AG08396 (cell line): ENCODE measurements at regions not wholly inside any gene's neighbourhood (a gene's known extent, or its start where the extent isn't known, plus 50 kb on each side); places are given as distances from the start of the nearest gene placed in this dataset.

Experiments used
- DNase-seq: peaks from one replicate; pipeline ENCODE4 v3.0.0; 2012; ENCODE audit warnings: low spot score, mixed read lengths

DNA sequence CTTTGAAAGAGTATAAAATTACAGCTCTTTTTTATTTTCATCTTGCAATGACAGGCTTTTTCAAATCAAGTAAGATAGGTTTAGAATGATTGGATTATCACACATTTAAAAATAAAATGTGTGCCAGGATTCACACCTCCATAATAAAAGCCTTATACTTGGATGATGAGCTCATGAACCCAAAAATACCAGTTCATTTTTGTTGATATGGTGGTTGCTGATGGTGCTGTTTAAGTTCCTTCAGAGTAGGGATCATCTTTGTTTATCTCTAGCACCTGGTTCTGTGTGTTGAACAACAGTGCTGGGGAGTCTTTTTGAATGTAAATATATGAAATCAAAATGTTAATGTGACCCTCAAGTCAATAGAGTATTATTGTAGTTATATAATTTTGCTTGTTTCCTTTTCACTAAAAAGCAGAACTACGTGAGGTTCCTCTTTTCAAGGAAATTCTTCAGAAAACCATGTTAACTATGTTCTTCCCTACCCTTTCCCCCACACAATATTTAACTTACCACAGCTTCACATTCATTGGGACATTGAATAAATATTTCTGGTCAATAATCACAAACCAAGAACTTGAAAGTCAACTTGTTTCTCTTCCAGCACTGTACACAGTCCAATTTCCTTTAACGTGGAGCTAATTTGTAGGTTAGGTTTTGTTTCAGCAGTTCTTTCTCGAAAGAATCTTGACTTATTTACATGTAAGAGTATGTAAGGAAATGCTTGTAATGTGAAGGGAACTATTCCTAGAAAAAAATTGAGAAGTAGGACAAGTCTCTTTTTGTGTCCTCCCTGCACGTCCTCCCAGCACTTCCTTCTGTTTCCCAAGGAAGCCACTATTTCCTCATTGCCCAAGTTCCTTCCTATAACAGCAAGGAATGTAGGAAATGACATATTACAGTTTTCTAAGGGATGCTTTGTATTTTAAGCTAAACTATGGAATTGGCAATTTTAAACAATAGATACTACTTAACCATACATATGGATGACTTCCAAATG lies 945.9 kb upstream of the CITED2 start:
- DNase-seq, result peak; percentile 6

DNA sequence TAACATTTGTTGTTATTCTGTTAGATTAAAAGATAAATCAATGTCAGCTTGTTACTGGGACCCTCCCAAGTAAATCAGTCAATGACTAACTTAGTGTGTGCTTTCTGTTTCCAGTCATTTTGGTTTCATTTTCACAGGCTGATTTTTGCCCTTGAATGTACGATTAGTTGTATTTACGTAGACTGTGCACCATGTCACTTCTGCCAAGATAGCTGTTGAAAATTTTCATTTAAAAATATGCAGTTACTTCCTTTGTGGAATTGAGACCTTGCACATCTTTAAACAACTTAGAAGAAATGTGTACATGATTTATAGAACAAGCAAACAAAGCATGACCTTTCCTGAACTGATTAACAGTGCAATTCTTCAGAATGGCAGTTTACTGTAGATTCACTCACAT lies 944.8 kb upstream of the CITED2 start:
- DNase-seq, result peak; percentile 15

DNA sequence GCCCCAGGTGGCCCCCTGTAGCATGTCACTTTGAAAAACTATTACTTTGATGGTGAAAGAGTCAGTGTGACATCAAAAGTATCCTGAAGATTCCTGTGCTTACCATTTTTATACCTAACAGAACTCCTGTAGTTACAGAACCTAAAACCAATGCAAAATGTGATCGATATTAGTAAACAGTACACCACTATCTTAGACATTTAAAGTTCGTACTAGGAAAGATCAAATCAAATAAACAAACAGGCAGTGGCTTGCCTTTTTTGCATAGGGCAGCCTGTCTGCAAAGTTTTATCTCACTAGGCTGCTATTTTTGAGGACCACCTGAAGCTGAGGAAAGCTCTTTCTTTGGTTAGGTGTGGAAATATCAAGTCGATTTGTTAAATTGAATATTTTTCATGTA lies 944.0 kb upstream of the CITED2 start:
- no peak for DNase-seq

DNA sequence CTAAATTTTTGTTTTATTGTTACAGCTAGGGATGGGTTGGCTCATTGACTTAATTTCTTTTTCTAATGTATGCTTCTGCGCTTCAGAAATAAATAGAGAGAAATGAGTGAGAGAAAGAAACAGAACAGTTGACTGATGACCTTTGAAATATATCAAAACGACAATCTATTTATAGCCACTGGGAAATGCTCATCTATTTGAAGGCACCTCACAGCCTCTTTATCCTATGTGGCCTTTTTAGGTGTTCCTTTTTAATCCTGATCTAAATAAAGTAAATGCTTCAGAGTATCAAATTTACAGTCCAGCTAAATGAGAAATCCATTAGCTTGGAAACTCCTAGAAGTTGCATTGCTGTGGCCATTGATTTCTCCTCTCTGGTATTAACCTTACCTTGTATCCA lies 943.5 kb upstream of the CITED2 start:
- DNase-seq, result no peak

- DNase-seq, result no peak
Observed at GRCh38 chr6:140316966-140317365, 942.5 kb upstream of the CITED2 start.

DNA sequence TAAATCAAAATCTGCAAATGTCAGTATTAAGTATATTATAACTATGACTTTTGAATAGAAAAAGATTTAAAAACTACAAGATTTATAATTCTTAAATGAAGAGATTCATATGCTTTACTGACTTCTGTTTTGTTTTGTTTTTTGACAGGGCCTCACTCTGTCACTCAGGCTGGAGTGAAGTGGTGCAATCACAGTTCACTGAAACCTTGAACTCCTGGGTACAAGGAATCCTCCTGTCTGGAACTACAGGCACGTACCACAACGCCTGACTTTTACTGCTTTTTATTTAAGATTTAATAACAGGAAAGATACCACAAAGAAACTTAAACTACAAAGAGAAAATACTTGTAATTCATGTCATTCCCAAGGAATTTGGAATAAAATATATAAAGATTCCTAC lies 940.2 kb upstream of the CITED2 start:
- no peak for DNase-seq

DNA sequence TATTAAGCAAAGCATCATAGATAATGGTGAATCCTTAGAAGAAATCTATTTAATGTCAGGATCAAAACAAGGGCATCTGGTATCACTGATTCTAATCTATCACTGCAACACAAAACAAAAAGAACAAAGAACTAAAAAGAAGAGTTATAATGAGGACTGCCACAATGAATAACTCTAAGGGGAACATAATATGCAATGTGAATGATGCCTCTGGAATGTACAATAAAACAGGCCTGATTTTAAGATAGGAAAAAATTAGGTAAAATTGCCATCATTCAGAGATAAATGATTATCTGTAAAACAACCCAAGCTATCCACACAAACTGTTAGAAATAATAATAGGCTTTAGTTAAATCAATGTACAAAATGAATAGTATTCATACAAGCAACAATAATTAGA lies 936.7 kb upstream of the CITED2 start:
- no peak for DNase-seq

DNA sequence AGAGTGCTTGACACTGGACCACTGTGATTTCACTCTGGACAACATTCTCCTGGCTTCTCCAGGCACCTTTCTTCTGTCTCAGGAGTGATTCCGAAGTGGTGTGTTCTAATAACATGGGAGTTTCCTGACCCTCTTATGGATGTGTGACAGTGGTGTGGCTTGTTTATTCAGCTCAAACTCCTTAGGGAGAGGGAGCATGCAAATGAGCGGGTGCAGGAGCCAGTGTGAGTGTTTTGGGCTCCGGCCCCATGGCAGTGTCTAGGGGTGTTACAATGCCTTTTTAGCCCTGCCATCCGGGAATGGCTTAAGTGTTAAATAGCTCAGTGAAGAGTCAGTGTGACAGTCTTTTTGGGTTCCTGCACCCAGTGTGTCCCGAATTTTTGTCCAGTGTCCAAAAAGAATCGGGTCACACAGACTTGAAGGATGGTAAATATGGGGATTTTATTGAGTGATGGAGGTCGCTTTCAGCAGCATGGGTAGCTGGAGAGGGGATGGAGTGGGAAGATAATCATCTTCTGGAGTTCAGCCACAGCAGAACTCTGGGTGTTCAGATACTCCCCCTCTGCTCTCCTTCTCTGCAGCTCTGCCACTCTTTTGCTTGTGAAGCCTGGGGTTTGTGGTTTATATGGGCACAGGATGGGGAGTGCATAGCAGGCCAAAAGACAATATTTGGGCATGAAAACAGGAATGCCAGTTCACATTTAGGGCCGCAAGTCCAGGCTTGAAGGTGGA lies 928.9 kb upstream of the CITED2 start:
- no peak for DNase-seq

DNA sequence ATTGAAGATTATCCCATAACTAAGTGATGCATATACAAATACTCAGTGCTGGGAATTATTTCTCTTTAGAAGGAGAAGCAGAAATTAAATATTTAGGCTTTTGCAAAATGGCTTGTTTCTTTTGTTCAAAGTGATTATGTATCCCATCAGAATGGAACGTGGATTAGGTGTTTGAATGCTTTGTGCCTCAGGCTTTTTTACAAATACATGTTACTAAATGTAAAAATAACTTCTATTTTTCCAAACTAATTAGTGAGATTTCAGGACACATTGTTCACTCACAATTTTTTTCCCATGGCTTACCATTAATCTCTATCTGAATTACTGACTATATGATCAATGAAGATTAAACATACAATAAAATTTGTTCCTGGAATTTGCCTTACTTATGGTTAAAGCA lies 925.9 kb upstream of the CITED2 start:
- no peak for DNase-seq

DNA sequence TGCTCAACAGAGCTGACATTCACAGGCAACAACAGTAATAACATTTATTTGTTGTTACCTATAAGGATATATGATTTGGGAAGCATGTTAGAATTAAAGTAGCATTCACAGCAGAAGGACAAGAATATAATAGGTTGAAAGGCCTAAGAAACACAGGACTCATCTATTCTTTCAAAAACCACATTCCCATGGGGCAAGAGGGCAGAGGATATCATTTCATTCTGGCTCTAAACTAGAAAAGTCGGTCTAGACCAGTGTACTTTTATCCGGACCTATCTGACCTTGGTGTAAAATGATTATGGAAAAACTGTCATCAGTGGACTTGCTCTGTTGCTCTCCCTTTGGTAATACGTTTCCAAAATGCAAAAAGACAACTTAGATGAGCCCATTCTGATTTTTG lies 914.7 kb upstream of the CITED2 start:
- DNase-seq, result no peak

DNA sequence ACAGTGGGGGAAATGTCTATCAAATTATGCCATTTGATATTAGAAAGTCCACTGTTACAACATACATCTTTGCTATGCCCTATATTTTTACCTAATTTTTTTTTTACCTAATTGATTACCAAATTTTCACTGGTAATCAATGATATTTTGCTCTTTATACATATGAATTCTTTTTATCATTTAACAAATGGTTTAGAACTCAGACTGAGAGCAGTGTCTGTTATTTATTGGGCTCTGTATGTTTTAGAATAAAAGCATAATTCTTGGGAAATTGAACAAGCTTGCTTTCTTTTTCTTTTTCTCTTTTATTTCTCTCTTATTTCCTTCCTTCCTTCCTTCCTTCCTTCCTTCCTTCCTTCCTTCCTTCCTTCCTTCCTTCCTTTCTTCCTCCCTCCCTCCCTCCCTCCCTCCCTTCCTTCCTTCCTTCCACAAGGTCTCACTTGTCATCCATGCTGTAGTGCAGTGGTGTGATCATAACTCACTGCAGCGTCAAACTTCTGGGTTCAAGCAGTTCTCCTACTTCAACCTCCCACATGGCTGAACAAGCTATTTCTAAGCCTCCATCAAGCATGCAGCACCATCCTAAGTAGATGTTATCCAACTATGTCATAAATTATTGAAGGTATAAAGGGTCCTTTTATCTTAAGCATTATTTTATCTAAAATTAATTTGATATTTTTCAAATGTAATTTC lies 911.7 kb upstream of the CITED2 start:
- DNase-seq, result no peak

- DNase-seq, result no peak
Observed at GRCh38 chr6:140285471-140285870, 911.0 kb upstream of the CITED2 start.

DNA sequence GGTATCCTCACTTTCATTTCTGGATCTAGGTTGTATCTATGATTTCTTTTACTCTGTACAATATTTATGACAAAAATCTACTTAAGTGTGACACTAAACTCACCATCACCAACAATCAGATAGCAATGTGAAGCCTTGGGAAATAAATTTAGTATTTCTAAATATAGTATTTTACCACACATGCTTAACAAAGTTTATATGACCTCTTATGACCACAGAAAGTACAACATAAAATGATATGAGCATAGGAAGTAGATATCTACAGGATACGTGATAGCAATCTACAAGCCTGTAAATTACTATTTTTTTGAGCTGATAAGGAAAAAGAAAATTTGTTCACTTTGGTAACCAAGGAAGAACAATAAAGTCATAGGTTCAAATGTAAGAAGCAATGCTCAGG lies 910.4 kb upstream of the CITED2 start:
- no peak for DNase-seq

DNA sequence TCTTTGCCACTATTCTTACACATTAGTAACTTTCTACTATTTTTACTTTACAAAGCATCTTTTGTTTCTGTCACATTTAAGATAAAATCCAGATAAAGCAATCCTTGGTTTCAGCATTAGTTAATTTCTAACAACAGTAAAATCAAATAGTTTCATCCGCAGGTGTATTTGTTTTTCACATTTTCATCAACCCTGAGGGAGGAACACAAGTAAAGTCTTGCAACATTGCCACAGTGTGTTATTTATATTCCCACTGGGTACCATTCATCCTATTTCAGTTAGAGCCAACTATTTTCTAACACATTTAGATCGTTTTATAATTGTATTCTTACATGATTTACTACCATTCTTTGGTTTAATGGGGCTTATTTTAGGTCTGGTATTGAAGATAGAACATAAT lies 908.7 kb upstream of the CITED2 start:
- DNase-seq, result no peak

DNA sequence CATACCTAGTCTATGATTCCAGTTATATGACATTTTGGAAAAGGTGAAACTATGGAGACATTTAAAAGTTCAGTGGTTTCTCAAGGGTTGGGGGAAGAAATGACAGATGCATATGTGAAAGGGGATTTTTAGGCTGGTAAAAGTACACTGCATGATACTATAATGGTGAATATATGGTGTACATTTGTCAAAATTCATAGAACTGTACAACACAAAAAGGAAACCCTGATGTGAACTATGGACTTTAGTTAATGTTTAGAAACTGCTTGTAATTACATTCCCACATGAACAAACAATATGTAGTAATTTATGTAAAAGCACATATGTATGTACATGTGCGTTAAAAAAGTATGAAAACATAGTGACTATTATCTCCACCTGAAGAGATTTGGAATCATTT lies 907.3 kb upstream of the CITED2 start:
- no peak for DNase-seq

DNA sequence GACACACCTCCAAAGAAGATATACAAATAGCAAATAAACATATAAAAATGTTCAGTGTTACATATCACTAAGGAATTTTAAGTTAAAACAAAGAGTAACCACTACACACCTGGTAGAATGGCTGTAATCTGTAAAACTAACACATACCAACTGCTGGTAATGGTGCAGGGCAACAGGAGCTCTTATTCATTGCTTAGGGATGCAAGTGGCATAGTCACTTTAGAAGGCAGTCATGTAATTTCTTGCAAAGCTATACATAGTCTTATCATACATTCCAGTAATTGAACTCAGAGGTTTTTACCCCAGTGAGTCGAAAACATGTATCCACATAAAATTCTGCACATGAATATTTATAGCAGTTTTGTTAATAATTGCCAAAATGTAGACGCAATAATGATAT lies 906.8 kb upstream of the CITED2 start:
- DNase-seq, result no peak

GRCh38 chr6:140276719-140277118 lies 902.3 kb upstream of the CITED2 start:
- DNase-seq, result no peak

DNA sequence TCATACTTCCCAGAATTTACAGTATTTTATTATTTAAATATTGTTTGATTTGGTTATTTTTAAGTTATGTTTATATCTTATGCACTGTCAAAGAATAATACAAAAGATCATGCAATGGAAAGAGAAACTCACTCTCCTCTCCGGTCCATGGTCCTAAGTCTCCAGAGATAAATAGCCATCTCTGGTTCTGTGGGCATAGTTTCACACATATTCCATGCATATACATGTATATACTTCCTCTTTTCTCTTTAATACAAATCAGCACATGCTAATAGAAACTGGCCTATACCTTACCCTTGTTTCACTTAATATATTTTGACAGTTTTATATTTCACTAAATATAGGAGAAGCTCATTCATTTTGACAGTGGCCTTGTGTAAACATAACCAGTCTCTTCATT lies 901.7 kb upstream of the CITED2 start:
- no peak for DNase-seq

DNA sequence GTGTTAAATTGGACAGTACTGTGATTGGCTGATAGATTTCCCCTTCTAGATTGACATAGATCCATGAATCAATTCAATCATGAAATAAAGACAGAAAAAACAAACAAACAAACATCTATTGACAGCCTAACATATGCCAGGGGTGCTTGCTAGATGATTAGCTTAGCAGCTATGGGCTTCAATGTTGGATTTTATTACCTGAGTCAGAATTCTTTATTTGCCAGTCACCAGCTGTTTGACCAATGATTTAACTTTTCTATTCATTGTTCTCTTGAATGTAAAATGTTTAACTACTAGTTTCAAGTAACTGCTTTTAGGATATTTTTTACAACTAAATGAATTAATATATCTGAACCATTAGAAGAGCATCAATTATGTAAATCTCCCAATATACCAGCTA lies 901.3 kb upstream of the CITED2 start:
- no peak for DNase-seq

DNA sequence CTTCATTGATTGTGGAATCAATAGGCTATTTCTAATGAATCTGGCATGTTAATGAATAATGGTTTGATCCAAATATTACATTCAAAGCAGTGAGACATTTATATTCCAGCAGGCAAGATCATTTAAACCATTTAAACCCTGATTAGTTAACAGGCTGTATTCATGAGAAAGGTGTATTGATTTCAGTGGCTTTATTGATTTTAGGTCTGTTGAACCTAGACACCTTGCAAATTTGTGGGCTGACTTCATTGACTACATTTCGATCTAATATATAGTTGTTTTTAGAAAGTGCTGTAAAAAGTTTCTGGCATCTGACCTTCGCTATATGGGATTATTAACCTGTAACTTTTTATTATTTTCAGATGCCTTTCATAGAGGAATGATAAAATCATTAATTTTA lies 900.1 kb upstream of the CITED2 start:
- no peak for DNase-seq

GRCh38 chr6:140271759-140272377 lies 897.4 kb upstream of the CITED2 start:
- DNase-seq, result no peak

DNA sequence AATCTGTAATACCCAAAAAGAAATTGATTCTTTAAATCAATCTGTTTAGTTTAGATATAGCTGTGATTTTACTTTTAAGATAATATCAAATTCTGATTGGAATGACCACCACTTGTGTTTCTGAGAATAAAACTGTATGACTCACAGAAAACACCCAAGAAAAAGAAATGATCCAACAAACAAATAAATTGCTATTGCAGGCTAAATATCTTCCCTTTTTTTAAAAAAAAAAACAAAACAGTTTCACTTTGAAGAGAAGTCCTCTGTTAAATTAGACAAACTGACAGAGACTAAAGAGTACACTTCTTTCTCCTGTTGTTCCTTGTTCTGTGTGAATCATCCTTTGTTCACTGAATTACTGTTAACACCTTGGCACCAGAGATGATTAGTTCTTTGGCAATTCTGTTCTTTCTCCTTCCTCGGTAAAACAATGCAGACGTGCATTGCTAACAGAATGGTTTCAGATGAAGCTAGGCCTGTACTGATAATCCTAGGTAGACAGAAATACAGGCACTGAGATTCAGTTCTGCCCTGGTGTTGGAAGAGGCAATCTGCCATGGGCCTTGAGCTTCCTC lies 895.2 kb upstream of the CITED2 start:
- no peak for DNase-seq
